ENCODE measurements at regions not wholly inside any gene's neighbourhood (a gene's known extent, or its start where the extent isn't known, plus 50 kb on each side); places are given as distances from the start of the nearest gene placed in this dataset.
"Not testable (repeated sequence)": the region's sequence is repeated elsewhere in the genome, so short reads cannot be mapped to it uniquely, and the experiment has no call there.

DNA sequence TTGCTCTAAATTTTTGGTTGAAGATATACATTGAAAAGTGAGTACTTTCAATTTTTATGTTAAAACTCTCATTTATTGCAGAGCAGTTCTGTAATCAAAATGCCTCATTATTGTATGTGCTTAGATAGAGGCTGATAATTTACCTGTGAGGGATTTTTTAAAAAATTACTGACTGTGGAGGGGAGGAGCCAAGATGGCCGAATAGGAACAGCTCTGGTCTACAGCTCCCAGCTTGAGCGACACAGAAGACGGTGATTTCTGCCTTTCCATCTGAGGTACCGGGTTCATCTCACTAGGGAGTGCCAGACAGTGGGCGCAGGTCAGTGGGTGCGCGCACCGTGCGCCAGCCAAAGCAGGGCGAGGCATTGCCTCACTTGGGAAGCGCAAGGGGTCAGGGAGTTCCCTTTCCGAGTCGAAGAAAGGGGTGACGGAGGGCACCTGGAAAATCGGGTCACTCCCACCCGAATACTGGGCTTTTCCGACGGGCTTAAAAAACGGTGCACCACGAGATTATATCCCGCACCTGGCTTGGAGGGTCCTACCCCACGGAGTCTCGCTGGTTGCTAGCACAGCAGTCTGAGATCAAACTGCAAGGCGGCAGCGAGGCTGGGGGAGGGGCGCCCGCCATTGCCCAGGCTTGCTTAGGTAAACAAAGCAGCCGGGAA is 89.4 kb downstream of the DDX11 start:
- DNase-seq (ENCODE audit: low spot score): not testable (repeated sequence)

- DNase-seq (ENCODE audit: low spot score): not testable (repeated sequence)
Measured at GRCh38 chr12:31174293-31174692, 100.6 kb downstream of the DDX11 start.

- DNase-seq (ENCODE audit: low spot score): not testable (repeated sequence)
Measured at GRCh38 chr12:31177514-31177913, 103.9 kb downstream of the DDX11 start.

- not testable (repeated sequence) for DNase-seq (ENCODE audit: low spot score)
Measured at GRCh38 chr12:31178875-31179274, 105.2 kb downstream of the DDX11 start.

DNA sequence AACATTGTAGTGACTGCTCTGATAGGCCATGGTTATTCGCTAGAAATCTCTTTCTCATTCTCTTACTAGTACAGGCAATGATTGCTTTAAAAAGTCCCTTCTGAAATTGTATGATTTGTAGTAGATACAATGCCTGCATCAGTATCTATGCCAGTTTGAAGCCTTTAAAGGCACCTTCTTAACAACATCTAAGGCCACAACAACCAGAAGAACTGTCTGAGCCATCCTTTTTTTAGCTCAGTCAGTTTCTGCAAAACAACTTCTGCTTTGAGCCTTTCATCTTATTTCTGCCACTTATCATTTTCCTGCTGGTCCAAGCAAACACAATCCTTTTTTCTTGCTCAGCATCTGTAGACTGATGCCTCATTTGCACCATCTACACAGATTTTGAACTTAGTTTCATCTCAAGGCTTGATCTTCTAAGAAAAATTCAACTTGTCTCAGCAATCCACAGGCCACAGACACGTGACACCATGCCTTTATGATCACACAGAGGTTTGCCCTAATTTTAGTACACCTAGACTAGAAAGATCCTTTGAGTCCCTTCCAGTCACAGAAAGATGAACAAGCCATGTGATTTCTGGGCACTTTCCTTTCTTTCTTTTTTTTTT is 106.1 kb downstream of the DDX11 start:
- not testable (repeated sequence) for DNase-seq (ENCODE audit: low spot score)

- not testable (repeated sequence) for DNase-seq (ENCODE audit: low spot score)
Measured at GRCh38 chr12:31182571-31182970, 108.9 kb downstream of the DDX11 start.

GRCh38 chr12:31183107-31183506 is 109.4 kb downstream of the DDX11 start:
- not testable (repeated sequence) for DNase-seq (ENCODE audit: low spot score)

GRCh38 chr12:31183899-31184298 is 110.2 kb downstream of the DDX11 start:
- DNase-seq (ENCODE audit: low spot score): not testable (repeated sequence)

- DNase-seq (ENCODE audit: low spot score): not testable (repeated sequence)
Measured at GRCh38 chr12:31184667-31185066, 111.0 kb downstream of the DDX11 start.

DNA sequence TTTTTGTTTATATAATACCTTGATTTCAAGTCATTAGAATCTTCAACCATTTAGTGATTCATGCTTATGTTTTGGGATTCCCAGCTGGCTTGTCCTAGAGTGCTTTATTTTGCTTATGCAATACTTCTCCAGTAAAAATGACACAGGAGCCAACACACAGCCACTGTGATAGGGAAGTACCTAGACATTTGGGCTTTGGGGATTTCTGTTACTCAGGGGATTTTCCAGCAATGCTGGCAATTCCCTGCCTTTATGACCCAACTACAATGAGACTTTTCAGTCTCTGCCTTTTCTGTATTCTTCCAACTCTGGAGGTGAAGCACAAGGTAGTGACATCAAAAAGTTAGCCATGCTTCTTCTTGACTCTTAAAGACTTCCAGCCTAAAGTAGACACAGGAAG is 119.0 kb downstream of the DDX11 start:
- DNase-seq (ENCODE audit: low spot score): not testable (repeated sequence)

GRCh38 chr12:31195620-31196019 is 122.0 kb downstream of the DDX11 start:
- not testable (repeated sequence) for DNase-seq (ENCODE audit: low spot score)

DNA sequence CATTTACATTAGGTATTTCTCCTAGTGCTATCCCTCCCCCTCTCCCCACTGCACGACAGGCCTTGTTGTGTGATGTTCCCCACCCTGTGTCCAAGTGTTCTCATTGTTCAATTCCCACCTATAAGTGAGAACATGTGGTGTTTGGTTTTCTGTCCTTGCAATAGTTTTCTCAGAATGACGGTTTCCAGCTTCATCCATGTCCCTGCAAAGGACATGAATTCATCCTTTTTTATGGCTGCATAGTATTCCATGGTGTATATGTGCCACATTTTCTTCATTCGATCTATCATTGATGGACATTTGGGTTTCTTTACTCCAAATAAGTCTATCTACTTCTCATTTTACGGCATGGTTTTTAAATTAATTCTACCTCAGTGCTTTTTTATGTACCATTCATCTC is 125.8 kb downstream of the DDX11 start:
- not testable (repeated sequence) for DNase-seq (ENCODE audit: low spot score)

- DNase-seq (ENCODE audit: low spot score): no peak
- TF ChIP-seq, protein P1, sequence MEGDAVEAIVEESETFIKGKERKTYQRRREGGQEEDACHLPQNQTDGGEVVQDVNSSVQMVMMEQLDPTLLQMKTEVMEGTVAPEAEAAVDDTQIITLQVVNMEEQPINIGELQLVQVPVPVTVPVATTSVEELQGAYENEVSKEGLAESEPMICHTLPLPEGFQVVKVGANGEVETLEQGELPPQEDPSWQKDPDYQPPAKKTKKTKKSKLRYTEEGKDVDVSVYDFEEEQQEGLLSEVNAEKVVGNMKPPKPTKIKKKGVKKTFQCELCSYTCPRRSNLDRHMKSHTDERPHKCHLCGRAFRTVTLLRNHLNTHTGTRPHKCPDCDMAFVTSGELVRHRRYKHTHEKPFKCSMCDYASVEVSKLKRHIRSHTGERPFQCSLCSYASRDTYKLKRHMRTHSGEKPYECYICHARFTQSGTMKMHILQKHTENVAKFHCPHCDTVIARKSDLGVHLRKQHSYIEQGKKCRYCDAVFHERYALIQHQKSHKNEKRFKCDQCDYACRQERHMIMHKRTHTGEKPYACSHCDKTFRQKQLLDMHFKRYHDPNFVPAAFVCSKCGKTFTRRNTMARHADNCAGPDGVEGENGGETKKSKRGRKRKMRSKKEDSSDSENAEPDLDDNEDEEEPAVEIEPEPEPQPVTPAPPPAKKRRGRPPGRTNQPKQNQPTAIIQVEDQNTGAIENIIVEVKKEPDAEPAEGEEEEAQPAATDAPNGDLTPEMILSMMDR (IDR thresholded peaks at IDR 0.05; ENCODE audit: extremely low read depth, missing control alignments): no peak
Measured at GRCh38 chr12:31201382-31201781, 124.6 kb downstream of the SINHCAF start.

GRCh38 chr12:31203261-31203660 is 122.7 kb downstream of the SINHCAF start:
- TF ChIP-seq, protein P1 (IDR thresholded peaks at IDR 0.05; ENCODE audit: extremely low read depth, missing control alignments): no peak
- no peak for DNase-seq (ENCODE audit: low spot score)

Measured in GM20000 (cell line).